Suprapubic skin (tissue), 4 donors: ENCODE measurements at regions not wholly inside any gene's neighbourhood (a gene's known extent, or its start where the extent isn't known, plus 50 kb on each side); places are given as distances from the start of the nearest gene placed in this dataset.
"Not testable (repeated sequence)": the region's sequence is repeated elsewhere in the genome, so short reads cannot be mapped to it uniquely, and the experiment has no call there.

Source experiments
- DNase-seq, 2 donors: peaks; one replicate each; pipeline ENCODE4 v3.0.0-alpha.2; 2019; ENCODE audit warnings: low spot score in 2 of 2
- H3K27ac ChIP-seq: fragments of 200-600 bp; sonication (generic); one replicate; pipeline ENCODE4 v1.5.1; 2019
- H3K27me3 ChIP-seq: fragments of 200-600 bp; sonication (generic); one replicate; pipeline ENCODE4 v1.5.1; 2019
- H3K36me3 ChIP-seq: fragments of 200-600 bp; sonication (generic); one replicate; pipeline ENCODE4 v1.5.1; 2019
- H3K4me1 ChIP-seq: fragments of 200-600 bp; sonication (generic); one replicate; pipeline ENCODE4 v1.5.1; 2019
- H3K4me3 ChIP-seq: fragments of 200-600 bp; sonication (generic); one replicate; pipeline ENCODE4 v1.5.1; 2019; ENCODE audit warnings: mild to moderate bottlenecking
- H3K9me3 ChIP-seq: fragments of 200-600 bp; sonication (generic); one replicate; pipeline ENCODE4 v1.5.1; 2019
- EP300 ChIP-seq: sonication (generic); formaldehyde crosslinking; IDR thresholded peaks from one replicate; pipeline ENCODE4 v1.6.1; 2017; ENCODE audit warnings: antibody characterized with exemption
- POLR2A ChIP-seq, 2 donors: fragments of 450-650 bp; IDR thresholded peaks; one replicate each; pipeline ENCODE4 v1.6.1; 2017; ENCODE audit warnings: antibody characterized with exemption in 2 of 2, mild to moderate bottlenecking in 2 of 2, moderate library complexity in 2 of 2
- POLR2AphosphoS5 ChIP-seq, 3 donors: sonication (generic); formaldehyde crosslinking; IDR thresholded peaks; one replicate each; pipeline ENCODE4 v1.6.1; 2017; ENCODE audit warnings: antibody characterized with exemption in 3 of 3
- WGBS: methylation state at CpG from one replicate; pipeline ENCODE4 v1.1.5; 2018; 5-methylcytosine and 5-hydroxymethylcytosine counted together
- TF ChIP-seq, protein P1 (sequence below), 2 donors: fragments of 200-600 bp in 1 of 2; fragments of 450-650 bp in 1 of 2; sonication (generic) in 1 of 2; IDR thresholded peaks; one replicate each; pipeline ENCODE4 v1.5.1; 2016 to 2019; ENCODE audit warnings: antibody characterized with exemption in 2 of 2, mild to moderate bottlenecking in 1 of 2, moderate library complexity in 1 of 2

DNA sequence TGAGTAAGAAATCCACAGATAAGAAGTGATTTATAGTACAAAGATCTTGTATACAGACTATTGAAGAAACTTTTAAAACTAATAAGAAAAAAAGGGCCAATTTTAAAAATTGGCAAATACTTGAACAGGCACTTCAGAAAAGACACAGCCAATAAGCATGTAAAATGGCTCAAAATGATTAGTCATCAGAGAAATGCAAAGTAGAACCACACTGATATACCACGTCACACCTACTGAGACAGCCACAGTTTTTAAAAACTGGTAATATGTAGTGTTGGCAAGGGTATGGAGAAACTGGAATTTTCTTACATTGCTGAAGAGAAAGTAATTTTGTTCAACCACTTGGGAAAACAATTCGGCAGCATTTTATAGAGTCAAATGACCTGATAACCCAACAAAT lies 488.9 kb upstream of the HTR1E start:
- no peaks in the 10 kb centered on the region for H3K36me3 ChIP-seq
- H3K9me3 ChIP-seq, result peaks cover 9% of the 10 kb centered on the region
- no peaks in the 10 kb centered on the region for H3K4me1 ChIP-seq
- H3K27me3 ChIP-seq, result no peaks in the 10 kb centered on the region
- no peak for DNase-seq
- TF ChIP-seq POLR2A (IDR thresholded peaks at IDR 0.05), result no peak
- WGBS, result 81% methylated on average over 2 of the region's 2 CpGs
- H3K27ac ChIP-seq, result no peak overlapping the region
- no peak overlapping the region for H3K4me3 ChIP-seq

DNA sequence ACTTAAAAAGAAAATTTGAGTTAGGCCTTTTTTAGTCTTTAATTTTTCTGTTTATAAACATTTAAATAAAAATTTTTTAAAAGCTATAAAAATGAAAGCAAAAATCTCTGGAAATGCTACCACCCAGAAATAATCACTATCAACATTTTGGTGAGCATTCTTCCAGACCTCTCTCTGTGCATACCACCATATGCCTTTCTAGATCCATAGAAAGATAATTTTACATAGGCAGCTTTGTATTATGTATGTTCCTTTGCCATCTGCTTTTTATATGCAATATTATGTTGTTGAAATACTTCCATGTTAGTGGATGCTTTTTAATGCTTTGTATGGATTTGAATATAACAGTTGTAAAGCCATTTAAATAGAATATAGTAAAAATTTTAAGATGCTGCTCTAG lies 496.7 kb upstream of the HTR1E start:
- Histone ChIP-seq H3K27ac (no peak overlapping the region), H3K4me1 (no peaks in the 10 kb centered on the region), H3K36me3 (no peaks in the 10 kb centered on the region), H3K9me3 (no peaks in the 10 kb centered on the region), H3K27me3 (no peaks in the 10 kb centered on the region), H3K4me3 (no peak overlapping the region)
- TF ChIP-seq EP300, result no peak
- no peak for DNase-seq

DNA sequence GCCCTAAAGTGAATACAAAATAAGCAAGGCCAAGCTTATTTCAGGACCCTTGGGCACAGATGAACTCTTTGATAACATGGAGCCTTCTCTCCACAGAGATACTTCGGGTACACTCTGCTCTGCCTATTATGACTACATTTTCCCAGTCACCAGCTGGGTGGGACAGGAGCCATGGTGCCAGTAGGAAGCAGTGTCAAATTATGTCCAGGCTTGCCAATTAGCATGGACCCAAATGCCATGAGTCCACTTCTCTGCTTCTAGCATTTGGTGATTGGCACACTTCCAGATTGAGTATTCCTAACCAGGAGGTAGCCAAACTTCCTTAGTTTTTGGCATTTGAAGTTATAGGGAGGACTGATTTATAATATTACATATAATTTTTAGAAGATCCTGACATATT lies 513.8 kb upstream of the HTR1E start:
- H3K27ac ChIP-seq, result no peak overlapping the region
- no peaks in the 10 kb centered on the region for H3K9me3 ChIP-seq
- TF ChIP-seq, protein P1, sequence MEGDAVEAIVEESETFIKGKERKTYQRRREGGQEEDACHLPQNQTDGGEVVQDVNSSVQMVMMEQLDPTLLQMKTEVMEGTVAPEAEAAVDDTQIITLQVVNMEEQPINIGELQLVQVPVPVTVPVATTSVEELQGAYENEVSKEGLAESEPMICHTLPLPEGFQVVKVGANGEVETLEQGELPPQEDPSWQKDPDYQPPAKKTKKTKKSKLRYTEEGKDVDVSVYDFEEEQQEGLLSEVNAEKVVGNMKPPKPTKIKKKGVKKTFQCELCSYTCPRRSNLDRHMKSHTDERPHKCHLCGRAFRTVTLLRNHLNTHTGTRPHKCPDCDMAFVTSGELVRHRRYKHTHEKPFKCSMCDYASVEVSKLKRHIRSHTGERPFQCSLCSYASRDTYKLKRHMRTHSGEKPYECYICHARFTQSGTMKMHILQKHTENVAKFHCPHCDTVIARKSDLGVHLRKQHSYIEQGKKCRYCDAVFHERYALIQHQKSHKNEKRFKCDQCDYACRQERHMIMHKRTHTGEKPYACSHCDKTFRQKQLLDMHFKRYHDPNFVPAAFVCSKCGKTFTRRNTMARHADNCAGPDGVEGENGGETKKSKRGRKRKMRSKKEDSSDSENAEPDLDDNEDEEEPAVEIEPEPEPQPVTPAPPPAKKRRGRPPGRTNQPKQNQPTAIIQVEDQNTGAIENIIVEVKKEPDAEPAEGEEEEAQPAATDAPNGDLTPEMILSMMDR (IDR thresholded peaks at IDR 0.05), result no peak
- TF ChIP-seq POLR2A (IDR thresholded peaks at IDR 0.05) (no peak), POLR2AphosphoS5 (IDR thresholded peaks at IDR 0.05) (no peak), EP300 (no peak)
- H3K36me3 ChIP-seq, result no peaks in the 10 kb centered on the region
- H3K27me3 ChIP-seq, result no peaks in the 10 kb centered on the region
- H3K4me3 ChIP-seq, result no peak overlapping the region
- no peak for DNase-seq
- no peaks in the 10 kb centered on the region for H3K4me1 ChIP-seq
- 71% methylated on average over 1 of the region's 1 CpG for WGBS

DNA sequence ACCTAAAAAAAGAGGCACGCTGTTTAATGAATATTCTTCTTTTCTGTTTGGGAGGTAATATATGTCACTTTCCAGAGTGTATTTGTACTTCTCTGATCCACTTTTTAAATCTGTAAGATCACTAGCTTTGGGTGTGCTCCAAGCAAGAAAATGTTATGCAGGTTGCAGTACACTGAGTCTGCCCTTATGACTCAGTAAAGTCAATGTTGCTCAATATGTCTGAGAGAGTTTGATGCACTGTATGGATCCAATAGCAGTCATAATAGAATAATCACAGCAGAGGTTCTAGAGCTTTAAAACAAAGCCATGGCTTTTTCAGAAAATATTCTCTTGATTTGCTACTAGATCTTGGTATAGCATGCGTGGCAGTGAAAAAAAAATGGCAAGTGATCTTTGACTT lies 525.3 kb upstream of the HTR1E start:
- no peak overlapping the region for H3K4me3 ChIP-seq
- H3K4me1 ChIP-seq, result no peaks in the 10 kb centered on the region
- TF ChIP-seq POLR2AphosphoS5 (IDR thresholded peaks at IDR 0.05) (no peak), POLR2A (IDR thresholded peaks at IDR 0.05) (no peak), EP300 (no peak)
- TF ChIP-seq, protein P1 (IDR thresholded peaks at IDR 0.05), result no peak
- no peak overlapping the region for H3K27ac ChIP-seq
- DNase-seq, result no peak
- no peaks in the 10 kb centered on the region for H3K36me3 ChIP-seq
- H3K27me3 ChIP-seq, result no peaks in the 10 kb centered on the region
- H3K9me3 ChIP-seq, result peaks cover 6% of the 10 kb centered on the region
- WGBS, result 95% methylated on average over 2 of the region's 2 CpGs

DNA sequence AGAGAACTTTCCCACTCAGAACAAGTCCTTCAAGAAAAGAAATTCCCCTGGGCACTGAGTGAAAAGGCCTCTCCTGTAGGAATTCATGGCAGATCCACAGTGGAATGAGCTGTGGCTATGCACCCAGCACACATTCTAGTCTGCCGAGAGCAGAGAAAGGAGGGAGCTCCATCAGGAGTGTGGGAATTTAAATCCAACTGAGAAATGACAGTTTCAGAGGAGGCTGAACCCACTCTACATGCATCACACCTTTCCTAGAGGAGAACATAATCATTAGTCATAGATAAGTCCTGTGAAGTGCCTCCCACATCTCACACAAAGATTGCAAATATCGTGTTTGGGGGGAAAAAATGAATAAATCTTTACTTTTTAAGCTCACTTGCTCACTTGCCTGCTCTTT lies 530.2 kb upstream of the HTR1E start:
- H3K27ac ChIP-seq, result no peak overlapping the region
- H3K4me1 ChIP-seq, result no peaks in the 10 kb centered on the region
- H3K27me3 ChIP-seq, result no peaks in the 10 kb centered on the region
- TF ChIP-seq, protein P1 (IDR thresholded peaks at IDR 0.05), result no peak
- no peak for TF ChIP-seq EP300
- TF ChIP-seq POLR2A (IDR thresholded peaks at IDR 0.05), result no peak
- no peak for TF ChIP-seq POLR2AphosphoS5 (IDR thresholded peaks at IDR 0.05)
- no peaks in the 10 kb centered on the region for H3K36me3 ChIP-seq
- no peak for DNase-seq
- H3K4me3 ChIP-seq, result no peak overlapping the region
- peaks cover 6% of the 10 kb centered on the region for H3K9me3 ChIP-seq
- 65% methylated on average over 2 of the region's 2 CpGs for WGBS

DNA sequence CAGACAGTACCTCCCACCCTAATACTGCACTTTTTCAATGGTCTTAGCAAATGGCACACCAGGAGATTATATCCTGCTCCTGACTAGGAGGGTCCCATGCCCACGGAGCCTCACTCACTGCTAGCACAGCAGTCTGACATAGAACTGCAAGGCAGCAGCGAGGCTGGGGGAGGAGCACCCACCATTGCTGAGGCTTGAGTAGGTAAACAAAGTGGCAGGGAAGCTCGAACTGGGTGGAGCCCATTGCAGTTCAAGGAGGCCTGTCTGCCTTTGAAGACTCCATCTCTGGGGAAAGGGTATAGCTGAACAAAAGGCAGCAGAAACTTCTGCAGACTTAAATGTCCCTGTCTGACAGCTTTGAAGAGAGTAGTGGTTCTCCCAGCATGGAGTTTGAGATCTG lies 544.5 kb upstream of the HTR1E start:
- not testable (repeated sequence) for DNase-seq, H3K27me3 ChIP-seq, H3K36me3 ChIP-seq, H3K9me3 ChIP-seq, H3K4me1 ChIP-seq, H3K27ac ChIP-seq, H3K4me3 ChIP-seq
- 76% methylated on average over 2 of the region's 3 CpGs for WGBS

DNA sequence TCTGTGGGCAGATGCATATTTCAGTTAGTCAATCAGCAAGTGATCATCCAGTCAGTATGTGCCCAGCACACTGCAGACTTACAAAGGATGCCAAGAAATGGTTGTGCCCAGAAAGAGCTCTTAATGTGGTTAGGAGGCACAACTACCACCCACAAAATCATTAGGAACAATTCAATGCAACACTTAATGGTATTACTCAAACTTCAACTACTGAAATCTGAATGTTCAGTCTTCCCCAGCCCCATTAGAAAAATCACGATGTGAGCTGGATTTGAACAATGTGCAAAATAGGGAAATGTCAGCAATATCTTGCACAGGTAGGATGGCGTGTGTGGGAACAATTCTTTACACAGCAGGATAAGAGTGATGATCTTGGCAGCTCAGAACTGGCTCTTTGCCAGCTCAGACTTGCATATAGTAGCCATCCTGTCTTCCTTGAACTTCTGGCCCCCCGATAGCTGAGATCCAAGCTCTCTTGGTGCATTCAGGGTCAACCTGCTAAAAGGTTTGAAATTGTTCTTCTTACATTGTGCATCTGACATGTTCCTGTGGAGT lies 556.7 kb upstream of the HTR1E start:
- TF ChIP-seq, protein P1 (IDR thresholded peaks at IDR 0.05), result no peak
- no peak for TF ChIP-seq POLR2AphosphoS5 (IDR thresholded peaks at IDR 0.05)
- no peak for TF ChIP-seq POLR2A (IDR thresholded peaks at IDR 0.05)
- no peak for TF ChIP-seq EP300
- H3K4me1 ChIP-seq, result no peaks in the 10 kb centered on the region
- H3K27ac ChIP-seq, result no peak overlapping the region
- no peak overlapping the region for H3K4me3 ChIP-seq
- H3K9me3 ChIP-seq, result peaks cover 6% of the 10 kb centered on the region
- 87% methylated on average over 3 of the region's 3 CpGs for WGBS
- no peaks in the 10 kb centered on the region for H3K27me3 ChIP-seq
- no peak for DNase-seq
- H3K36me3 ChIP-seq, result no peaks in the 10 kb centered on the region
